HG02938 (cell line): ENCODE measurements at regions not wholly inside any gene's neighbourhood (a gene's known extent, or its start where the extent isn't known, plus 50 kb on each side); places are given as distances from the start of the nearest gene placed in this dataset.

ENCODE experiments used
- ATAC-seq: cut with Tn5 transposase; IDR thresholded peaks from one replicate; pipeline ENCODE4 v1.9.1; 2021; ENCODE audit warnings: mild to moderate bottlenecking, moderate library complexity; ENCODE audit not compliant: unreplicated experiment

DNA sequence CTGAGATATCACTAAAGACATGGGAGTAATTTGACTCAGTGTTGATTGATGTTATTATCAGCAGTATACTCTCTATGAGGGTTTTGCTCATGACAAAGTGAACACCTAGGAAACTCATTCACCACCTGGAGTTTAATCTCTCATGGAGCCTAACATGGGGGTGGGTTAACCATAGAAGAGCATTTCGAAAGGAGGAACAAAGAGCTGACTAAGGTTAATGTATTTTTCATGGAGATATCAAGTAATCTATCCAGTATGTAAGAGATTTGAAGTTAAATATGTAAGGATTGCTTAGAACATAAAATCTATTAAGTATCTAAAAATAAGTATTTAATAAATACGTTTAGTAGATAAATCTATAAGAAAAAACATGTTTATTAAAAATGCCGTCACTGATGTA lies 917.8 kb downstream of the EPHA4 start:
- ATAC-seq, result no peak

DNA sequence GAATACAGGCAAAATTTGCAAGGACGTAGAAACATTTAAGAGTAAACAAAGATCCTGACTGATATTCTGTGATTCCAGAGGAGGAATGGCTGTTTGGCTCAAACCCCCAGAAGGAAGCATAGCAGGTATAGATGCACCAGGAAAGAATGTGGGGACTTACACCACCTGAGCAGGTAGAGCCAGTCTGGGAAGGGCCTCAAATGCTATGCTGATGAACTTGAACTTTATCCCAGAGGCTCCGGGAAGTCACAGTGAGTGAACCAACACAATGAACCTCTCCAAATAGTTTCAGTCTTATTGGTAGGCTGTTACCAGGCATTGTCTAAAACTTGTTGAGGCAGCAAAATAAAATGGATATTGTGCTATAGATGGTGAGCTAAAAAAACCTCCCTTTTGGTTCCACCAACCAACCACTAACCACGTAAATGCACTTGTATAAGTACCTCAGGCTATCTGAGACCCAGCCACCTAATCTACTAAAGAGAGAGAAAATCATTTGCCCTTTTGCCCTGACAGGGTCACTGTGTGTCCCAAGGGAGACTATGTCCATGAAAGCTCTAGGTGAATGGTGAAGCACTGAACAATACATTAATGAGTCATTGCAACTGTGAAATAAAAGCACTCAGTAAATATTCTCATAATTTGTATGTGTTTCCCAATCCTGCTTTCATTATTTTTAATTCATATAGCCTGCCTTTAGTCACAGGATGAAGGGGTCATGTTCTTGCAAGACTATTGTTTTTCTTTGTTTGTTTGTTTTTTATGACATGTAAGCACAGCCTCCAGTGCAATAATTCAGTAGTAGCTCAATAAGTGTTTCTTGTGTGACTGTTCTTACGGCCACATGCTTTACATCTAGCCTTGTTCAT lies 911.6 kb downstream of the EPHA4 start:
- ATAC-seq, result no peak

DNA sequence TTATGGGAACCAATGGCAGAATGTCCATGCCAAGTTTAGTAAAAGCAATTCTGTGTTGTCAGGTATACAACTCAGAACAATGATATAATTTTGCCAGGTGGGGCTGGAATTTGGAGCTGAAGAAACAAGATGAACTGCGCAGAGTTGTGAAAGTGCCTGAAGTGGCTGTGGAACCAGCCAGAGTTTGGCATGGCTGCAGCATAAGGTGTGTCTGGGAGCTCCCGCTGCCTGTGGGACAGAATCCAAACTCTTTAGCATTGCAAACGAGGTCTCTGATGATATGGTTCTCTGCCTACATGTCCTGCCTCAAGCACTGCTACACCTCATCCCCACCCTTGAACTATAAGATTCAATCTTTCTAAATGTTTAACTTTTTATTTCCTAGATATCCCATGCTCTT lies 909.7 kb downstream of the EPHA4 start:
- ATAC-seq, result no peak

DNA sequence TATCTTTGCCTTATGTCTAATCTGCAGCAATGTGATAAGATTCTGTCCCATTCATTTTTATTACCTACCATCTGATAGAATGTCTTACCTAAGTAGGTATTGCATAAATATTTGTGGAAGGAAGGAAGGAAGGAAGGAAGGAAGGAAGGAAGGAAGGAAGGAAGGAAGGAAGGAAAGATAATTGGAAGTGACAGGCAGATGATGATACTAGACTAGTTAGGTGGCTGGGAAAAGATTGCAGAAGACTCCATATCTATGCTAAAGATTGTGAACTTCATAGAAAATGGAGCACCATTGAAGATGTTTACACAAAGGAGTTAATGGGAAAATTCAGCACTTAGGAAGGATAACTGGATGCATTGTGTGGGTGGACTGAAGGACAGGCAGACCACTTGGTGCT lies 909.0 kb downstream of the EPHA4 start:
- no peak for ATAC-seq

DNA sequence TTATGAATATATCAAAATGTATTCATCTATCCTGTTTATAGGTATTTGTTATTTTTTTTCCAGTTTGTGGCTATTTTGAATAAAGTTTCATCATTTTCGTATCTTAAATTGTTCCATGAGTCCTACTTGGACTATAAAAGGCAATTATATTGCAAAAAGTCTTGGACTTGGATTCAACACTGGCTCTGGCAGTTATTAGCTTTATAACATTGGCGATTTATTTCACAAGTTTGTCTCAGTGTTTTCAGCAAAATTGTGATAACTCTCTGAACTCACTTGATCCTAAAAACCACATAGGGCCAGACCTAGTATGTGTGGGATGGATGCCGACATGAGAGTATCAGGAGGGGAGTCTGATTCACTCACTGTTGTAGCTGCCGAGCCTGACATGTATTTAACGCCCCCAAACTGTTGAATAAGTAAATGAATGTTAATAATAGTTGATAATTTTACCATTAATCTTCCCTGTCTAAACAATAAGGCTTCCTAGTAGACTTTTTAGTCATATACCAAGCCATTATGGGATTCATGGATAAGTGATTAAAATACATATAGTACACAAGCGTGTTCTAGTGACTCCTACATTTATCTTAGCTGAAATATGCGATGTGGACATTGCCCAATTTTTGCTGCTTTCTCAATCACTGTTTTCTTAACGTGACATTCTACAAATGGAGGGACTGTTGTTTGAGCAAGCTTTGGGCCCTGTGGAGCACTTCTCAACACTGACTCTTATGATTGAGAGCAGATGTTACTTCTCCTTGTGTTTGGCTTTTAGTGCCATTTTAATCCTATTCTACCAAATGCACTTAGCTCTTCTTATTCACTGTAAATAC lies 907.6 kb downstream of the EPHA4 start:
- no peak for ATAC-seq

DNA sequence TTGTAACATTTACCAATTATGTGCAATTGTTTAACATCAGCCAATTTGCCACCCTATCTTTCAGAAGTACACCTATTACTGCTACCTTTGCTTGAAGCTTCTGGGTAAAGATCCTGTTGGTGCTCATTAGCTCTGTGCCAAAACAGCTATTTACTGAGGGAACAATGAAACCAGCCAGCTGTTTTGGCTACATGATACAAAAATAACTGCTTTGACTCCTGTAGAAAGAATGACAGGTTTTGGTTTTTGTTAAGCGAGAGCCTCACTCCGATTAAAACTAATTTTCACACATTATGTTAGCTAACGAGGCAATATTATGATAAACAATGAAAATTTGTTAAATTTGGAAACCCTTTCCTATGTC lies 907.0 kb downstream of the EPHA4 start:
- ATAC-seq, result no peak

DNA sequence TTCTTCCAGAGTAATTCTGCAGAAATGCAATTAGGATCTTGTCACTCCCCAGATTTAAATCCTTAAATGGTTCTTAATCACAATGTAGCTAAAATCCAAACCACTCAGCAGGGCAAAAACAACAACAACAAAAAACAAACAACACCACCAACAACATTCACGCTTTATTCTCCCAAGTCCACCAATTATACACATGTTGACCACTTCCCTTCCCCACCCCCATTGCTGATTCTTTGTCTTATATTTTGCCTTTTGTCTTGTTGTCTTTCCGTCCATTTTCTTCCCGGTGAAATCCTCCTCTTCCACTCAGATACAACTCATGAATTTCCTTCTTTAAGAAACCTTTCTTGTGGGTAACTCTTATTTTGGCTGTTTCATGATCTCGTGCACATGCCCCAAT lies 902.8 kb downstream of the EPHA4 start:
- no peak for ATAC-seq

DNA sequence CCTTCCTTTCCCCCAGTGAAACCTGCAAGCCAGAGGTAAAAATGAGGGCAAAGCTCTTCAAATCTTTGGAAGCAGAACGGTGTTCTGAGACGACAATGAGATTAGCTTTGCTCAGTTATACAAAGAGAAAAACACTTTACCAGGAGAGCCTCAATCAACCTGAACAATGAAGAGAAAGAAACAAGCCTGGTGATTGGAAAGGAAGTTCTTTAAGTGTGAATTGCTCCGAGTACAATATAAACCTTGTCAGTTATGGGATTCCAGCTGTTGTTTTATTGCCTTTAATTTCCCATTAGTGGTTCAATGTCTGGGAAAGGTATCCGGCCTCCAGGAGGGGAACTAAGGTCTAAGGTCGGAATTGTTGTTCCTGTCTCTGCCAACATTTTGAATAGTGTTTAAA lies 901.6 kb downstream of the EPHA4 start:
- ATAC-seq, result no peak

DNA sequence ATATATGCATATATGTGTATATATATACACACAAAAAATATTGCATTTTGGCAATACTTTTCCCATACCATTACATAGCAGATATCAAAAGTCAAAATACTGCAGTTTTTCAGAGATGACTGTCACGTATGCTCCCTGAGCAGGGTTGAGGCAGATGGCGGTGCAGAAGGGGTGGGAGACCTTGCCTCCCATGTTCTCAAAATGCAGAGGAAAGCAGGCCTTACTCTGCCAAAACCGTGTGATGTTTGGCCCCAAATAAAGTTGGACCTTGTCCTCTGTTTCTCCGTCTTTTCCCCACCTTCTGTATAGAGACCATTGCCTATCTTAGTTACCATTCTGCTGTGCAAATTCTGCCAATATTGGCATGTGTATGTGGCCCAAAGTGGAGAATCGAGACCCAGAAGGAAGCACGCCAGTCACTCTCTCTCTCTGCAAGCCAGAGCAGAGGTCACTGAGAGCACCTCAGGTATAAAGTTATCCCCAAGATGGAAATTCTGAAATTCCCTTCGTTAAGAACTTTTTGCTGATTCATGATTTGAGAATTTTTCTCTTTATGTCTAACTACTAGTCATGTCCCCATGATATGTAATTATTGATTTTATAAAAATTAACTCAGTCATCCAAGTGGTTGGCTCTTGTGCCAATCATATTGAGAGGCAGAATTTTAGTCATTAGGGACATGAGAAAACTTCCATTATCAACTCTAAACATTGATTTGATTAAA lies 898.8 kb downstream of the EPHA4 start:
- ATAC-seq, result no peak

DNA sequence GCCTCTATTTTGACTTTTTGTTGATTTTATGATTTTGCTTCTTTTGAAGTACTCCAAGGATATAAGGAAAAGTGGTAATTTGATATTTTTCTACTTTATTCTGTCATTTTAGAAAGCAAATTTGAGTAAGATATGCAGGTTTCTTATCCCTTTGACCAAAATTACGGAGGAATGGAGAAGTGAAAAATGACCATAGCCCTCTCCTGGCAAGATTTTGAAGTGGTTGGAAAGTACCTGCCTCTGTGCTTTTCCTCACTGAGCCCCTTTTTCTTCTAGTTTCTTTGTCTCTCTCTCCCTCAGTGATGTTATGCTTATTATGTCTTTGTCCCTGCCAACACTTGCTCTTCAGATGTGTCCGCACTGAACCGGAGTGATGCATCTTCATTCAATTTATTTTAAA lies 898.1 kb downstream of the EPHA4 start:
- ATAC-seq, result peak; percentile 77

DNA sequence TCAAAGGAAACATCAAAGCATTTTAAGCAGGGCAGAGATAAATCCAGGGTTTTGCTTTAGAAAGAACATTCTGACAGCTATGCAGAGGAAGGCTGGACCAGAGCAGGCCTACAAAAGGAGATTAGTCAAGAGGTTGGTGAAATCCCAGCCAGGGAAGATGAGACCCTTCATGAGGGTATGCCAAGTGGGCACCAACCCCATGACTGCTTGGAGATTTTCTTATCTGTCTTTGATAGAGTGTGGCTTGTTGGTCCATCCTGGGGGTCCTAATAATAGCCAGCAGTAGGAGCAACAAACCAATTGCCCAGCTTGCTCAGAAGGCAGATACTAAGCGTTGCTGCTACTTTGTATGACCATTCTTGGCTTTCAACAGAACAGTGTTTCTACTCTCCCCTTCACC lies 895.4 kb downstream of the EPHA4 start:
- no peak for ATAC-seq

DNA sequence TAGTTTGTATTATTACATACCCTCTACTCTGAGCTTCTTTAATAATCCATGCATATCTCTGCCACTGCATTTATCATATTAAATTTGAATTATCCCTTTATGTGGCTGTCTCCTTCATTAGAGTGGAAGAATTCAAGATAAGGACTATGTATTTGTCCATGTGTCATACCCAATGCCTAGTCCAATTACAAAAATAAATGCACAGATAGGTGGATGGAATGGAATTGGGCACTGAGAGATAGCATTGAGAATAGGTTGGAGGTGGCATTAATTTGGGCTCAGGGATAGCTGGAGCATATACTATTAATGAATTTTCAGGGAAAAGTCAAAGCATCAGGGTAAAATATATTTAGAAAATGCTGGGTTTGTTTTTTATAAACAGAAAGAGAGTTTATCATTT lies 893.2 kb downstream of the EPHA4 start:
- ATAC-seq, result no peak

DNA sequence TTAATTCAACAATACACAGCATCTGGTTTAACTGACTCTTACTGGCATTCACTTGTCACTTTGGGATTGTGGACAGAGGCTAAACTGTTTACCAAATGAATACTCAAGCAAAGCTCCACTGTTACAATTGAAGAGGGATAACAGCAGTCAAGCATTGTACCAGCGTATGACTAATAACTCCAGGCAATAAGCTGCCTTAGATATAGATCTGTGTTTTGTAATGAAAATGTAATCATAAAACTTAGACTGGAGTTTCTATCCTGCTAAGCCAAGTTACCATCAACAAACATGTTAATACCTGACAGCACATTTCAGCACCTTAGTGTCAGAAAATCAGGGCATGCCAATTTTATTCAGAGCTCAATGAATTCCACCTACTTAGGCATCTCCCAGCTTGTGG lies 889.5 kb downstream of the EPHA4 start:
- ATAC-seq, result no peak

DNA sequence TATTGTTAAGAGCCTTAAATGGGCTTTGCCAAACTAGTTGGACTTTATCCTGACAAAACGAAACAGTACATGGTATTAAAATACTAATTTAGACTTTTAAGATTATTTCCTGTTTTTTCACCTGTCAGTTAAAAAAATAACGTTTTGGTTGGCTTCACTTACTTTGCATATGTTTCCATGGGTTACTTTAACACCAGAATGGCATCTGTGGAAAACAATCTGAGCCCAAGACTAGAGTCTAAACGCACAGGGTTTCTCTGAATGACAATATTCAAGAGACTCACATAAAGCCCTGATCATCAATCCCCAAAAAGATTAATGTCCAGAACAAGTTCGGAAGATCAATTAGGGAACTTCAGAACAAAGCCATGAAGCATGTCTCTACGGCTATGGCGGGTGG lies 888.0 kb downstream of the EPHA4 start:
- no peak for ATAC-seq

DNA sequence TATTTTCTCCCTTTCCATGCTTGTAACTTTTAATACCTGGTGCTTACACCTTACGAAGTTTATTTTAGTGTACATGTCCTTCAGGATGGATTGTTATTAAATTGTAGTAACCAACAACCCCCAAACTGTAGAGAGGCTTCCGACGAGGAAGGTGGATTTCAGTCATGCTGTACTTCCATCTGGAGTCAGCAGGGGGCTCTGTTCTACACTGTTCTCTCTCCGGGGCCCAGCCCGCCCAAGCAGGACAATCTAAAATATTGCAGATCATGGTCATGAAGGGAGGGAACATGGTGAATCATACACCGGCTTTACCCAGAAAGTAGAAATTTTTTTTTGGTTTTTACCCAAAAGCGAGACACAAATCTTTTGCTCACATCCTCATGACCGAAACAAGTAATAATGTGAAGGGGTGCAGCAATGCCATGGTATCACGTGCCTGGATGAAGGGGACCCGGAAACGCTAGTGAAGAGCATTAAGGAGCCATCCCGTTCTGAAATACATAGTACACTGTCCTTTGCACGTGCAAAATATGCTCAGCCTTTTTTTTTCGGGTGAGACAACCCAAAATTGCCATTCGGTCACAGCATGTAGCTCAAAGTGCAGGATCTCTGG lies 884.8 kb downstream of the EPHA4 start:
- peak; percentile 82 for ATAC-seq

DNA sequence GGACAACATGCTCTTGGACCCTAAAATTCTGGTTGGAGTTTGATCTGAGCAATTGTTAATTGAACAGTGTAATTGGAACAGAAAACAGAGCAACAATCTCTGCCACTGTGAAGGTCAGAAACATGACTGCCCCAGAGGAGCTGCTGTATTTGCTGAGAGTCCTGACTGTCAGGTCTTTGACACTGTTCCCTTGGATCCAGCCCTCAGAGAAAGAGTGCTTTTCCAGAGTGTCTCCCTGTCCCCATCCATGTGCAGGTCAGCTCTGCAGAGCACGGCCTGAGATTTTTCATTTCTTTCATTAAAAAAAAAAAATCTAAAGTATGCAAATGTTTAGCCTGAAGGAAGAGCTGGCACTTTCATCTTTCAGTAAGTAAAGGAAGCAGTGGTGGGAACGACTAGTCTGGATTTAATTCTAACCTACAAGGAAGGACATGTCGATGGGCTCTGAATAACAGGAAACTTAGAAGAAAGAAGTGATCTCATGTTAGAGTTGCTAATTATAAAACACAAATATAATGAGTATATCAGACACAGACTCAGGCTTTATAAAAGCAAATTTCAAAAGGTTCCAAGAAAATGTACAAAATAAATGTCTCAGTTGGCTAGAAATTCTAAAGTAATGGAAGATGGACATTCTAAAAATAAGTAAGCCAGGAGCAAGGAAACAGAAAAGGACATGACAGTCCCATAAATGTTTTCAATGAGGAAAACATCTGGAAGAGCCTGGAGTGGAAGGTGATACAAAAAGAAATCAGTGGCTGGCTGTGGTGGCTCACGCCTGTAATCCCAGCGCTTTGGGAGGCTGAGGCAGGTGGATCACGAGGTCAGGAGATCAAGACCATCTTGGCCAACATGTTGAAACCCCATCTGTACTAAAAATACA lies 876.5 kb downstream of the EPHA4 start:
- ATAC-seq, result no peak

DNA sequence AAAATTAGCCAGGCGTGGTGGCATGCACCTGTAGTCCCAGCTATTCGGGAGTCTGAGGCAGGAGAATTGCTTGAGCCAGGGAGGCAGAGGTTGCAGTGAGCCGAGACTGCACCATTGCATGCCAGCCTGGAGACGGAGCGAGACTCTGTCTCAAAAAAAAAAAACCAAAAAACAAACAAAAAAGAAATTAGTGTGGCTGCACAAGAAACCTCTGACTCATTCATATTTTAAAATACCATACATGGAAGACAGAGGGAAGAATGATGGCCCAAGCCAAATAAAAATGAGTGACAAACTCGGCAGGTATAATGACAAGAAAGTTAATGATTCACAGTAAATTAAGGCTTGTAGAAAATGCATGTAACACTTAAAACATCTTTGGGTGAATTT lies 875.8 kb downstream of the EPHA4 start:
- no peak for ATAC-seq

DNA sequence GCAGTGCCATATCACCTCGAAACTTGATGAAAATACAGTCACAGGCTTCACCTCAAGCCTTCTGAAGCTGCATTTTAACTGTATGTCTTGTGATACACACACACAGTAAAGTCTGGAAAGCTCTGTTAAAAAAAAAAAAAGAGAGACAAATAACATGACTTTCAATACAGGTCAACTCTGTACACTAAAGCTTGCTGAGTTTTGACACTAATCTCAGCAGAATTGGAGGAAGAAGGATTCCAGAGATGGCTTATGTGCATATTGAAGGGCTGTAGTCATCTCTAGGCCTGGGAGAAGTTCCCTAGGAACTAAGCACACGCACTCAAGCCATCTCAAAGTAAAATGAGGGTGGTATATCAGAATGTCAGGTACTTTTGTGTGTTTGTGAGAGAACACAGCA lies 875.1 kb downstream of the EPHA4 start:
- no peak for ATAC-seq

DNA sequence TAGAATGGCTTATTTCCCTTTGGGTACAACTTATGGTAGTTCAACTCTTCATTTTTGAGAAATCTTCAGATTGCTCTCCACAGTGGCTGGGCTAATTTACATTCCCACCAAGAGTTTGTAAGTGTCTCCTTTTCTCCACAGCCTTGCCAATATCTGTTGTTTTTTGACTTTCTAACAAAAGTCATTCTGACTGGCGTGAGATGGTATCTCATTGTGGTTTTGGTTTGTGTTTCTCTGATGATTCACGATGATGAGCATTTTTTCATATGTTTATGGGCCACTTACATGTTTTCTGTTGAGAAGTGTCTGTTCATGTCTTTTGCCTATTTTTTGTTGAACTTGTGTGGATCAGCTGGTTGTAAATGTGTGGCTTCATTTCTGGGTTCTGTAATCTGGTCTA lies 871.0 kb downstream of the EPHA4 start:
- ATAC-seq, result no peak

DNA sequence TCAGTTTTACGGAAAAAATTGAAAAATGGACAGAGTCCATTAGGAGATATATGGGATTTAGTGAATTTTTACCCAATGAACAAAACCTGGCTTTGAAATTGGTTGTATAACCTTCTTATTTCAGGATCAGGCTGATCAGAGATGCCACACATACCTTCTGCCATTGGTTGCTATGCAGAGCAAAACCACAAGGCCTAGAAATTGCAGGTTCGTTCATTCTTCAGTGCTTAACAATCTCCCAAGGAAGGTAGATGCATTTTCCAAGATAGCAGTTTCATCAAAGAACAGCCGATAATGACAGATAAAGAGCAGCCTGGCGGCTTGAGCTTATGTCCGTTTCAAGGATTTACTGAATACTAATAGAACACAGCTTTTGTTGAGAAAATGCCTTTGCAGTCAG lies 868.8 kb downstream of the EPHA4 start:
- ATAC-seq, result no peak
